HPDE6-E6E7 (cell line): ENCODE measurements at regions not wholly inside any gene's neighbourhood (a gene's known extent, or its start where the extent isn't known, plus 50 kb on each side); places are given as distances from the start of the nearest gene placed in this dataset.

Source experiments
- DNase-seq: peaks from one replicate; pipeline ENCODE4 v3.0.0; 2011; ENCODE audit warnings: missing footprints; ENCODE audit errors: extremely low spot score

DNA sequence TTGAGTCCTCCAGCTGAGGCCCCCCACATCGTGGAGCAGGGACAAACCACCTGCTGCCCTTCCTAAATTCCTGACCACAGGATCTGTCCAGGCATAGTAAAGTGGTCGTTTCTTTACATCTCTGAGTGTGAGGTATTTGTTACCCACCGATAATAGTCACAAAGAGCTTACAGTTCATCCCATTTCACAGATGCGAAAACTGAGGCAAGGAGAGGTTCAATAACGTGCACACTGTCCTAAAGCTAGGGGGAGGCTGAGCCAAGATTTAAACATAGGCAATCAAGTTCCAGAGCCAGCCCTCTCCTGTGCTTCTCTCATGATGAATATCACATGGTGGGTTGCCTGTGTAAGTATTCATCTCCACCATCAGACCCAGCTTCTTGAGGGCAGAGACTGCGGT, 135.4 kb downstream of the CCT6B start:
- DNase-seq: no peak

GRCh38 chr17:34825102-34825501, 136.2 kb downstream of the CCT6B start:
- no peak for DNase-seq

- DNase-seq: no peak
These were observed 138.2 kb downstream of the CCT6B start for GRCh38 chr17:34823023-34823422.

DNA sequence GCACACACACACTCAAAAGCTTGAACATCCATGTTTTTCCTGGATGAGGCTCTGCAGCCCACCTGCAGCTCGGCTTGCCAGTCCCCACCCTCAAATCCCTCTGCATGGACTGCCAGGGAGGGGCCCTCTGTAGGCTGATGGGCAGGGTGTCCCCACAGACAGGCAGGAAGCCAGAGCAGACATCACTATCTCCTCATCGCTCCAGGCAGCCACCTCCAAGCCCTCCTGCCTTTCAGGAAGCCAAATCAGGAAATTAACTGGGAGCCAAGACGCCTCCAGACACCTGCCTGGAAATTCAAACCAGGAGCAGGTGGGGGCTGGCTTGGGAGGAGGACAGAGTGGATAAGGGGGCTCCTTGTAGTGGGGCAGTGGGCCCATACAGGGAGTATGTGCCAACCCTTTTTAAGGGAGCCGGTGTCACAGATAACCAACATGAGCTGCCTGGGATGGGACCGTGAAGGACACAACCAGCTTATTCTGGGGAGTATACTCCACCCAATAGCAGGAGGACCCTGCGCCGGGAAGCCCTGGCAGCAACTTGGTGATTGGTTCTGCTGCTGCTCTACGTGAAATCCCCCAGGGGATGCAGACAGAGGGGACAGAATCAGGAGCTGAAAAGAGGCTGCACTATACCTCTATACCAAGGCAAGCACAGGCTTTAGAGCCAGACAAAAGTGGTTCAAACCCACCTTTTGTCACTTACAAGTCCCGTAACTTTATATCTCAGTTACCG, 139.1 kb downstream of the CCT6B start:
- no peak for DNase-seq

DNA sequence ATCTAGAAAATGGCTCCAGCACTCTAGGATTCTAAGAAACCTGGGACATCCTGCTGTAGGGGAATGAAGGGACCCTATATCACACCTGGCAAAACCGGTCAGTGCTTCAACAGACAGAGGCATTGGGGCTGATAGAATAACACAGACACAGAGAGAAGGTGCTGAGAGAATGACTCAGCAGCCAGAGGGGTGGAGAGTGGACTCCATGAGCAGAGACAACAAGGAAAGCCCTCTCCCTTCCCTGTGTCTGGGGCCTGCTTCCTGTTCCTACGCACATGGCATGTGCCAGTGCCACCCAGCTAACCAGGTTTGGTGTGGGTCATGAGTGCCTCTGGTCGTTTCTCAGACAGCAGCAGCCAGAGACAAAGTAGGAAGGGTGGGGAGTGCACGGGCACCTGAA, 140.3 kb downstream of the CCT6B start:
- peak; percentile 17 for DNase-seq

GRCh38 chr17:34820248-34820801, 140.9 kb downstream of the CCT6B start:
- DNase-seq: no peak

GRCh38 chr17:34817252-34818035, 143.8 kb downstream of the CCT6B start:
- no peak for DNase-seq

DNA sequence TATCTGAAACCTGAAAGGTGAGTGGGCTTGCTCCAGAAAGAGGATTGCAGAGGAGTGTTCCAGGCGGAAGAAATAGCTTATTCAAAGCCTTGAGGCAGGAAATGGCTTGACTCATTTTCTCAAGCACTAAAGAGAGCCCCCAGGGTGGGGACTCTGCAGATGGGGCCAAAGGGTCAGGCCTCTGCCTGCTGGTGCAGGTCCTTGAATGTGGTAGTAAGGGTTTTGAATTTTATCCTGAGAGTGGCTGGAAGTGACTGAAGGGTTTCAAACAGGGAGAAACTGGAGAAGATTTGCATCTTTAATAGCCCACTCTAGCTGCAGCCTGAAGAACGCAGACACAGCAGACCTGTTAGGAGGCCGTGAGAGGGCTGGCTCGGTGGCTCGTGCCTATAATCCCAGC, 144.4 kb downstream of the CCT6B start:
- peak; percentile 23 for DNase-seq

DNA sequence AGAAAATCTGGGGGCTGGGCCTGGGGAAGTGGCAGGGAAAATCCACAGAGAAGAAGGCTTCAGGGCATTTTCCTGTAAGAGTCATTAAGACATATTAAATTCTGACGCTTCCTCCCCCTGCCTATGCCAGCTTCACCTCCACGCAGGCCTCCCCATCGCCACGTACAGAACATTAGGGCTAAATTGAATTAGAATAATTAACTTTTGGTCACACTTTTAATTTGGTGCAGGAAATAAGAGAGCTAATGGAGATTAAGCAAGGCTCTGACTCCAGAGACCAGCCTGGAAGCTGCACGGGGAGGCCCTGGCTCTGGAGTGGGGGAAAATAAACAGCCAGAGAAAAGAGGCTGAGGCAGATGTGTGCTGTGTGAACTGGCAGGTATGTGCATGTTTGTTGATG, 148.0 kb downstream of the CCT6B start:
- DNase-seq: no peak

DNA sequence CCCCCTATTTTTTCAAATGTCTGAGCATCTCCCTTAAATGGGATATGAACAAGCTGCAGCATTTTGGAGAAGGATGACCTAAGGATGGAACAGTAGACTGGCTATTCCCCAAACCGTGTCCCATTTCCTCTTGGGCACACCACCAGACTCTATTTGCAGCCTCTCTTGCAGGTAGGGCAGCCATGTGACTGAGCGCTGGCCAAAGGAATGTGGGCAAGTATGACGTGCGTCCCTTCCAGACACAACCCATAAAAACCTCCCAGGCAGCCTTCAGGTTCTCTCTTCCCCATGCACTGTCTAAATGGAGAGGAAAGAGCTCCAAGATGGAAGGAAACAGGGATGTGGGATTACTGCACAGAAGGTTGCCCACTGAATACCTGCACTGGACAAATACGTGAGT, 149.7 kb downstream of the CCT6B start:
- DNase-seq: no peak

- DNase-seq: no peak
These were observed 160.6 kb downstream of the CCT6B start for GRCh38 chr17:34800661-34801060.

GRCh38 chr17:34799751-34800150, 161.5 kb downstream of the CCT6B start:
- no peak for DNase-seq

DNA sequence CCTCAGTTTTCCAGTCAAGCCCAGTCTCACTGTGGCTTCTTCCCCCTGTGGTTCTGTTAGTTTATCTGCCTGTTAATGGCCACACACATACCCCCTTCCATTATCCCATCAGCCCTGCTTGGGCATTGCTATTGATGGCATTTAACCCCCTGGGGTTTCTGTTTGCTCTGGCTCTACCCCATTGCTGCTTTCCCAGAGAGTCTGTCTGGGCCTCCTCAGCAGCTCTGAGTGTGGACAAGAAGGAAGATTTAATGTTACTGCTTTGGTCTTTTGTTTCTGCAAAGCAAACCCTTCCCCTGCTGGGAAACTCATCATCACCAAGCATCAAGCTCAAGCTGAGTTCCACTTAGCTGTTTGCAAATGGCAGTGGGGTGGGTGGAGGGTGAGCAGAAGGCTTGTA, 162.7 kb downstream of the CCT6B start:
- no peak for DNase-seq

- peak; percentile 33 for DNase-seq
These were observed 163.5 kb downstream of the CCT6B start for GRCh38 chr17:34797720-34798119.

- DNase-seq: no peak
These were observed 167.9 kb downstream of the CCT6B start for GRCh38 chr17:34793231-34793908.

- DNase-seq: no peak
These were observed 172.6 kb downstream of the CCT6B start for GRCh38 chr17:34788696-34789095.

- no peak for DNase-seq
These were observed 176.7 kb downstream of the CCT6B start for GRCh38 chr17:34784526-34784925.

DNA sequence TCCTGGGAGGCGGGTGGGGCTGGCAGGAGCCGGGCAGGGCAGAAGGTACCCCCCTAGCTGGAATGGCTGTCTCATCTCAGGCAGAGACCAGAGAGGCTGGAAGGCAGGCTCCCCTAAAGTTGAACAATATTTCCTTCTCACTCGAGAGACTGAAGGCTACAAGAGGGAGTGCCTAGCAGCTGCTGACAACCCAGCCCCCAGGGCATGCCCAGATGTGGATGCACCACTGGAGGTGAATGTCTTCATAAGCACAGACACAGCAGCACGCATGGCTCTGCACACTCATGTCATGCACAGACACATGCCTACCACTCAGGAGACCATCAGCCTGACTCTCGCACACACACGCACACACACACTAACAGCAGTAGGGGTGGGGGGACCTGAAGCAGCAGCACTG, 179.0 kb downstream of the CCT6B start:
- DNase-seq: no peak

DNA sequence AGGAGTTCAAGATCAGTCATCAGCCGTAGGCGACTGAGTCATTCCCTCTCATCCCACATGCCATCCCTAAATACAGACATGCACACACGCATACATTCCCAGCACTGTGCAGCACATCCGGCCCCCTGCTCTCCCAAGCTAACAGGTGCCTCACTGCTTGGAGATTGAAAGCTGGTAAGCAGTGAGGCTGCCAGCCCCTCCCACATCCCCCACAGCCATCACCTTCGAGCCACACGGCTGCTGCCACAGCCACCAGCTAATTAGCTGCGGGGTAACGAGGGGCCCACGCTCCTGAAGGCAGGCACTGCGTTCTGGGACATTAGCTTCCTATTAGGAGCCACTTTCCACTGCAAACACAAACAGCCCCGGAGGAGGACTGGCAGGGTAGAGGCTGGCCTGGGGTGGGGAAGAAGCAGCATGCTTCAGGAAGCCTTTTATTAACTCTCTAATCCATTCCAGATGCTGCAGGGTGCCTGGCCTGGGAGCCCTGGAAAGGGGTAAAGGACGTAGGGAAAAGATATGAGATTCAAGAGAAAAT, 179.6 kb downstream of the CCT6B start:
- no peak for DNase-seq

GRCh38 chr17:34781071-34781470, 180.2 kb downstream of the CCT6B start:
- no peak for DNase-seq

GRCh38 chr17:34780438-34780837, 180.8 kb downstream of the CCT6B start:
- no peak for DNase-seq
